Caco-2 (cell line): ENCODE measurements at regions not wholly inside any gene's neighbourhood (a gene's known extent, or its start where the extent isn't known, plus 50 kb on each side); places are given as distances from the start of the nearest gene placed in this dataset.

ENCODE experiments used
- BruUV-seq: library from RNA; stranded (reverse); fragments of 400-500 nt; replicated peaks from 2 replicates; lab custom pipeline; 2021; lab: Mats Ljungman, UMichigan
- CTCF ChIA-PET: fragments of 300-600 bp; sonication (Branson Sonifier 250); formaldehyde crosslinking; loops from one replicate; lab custom pipeline; 2022; ENCODE audit warnings: antibody characterized with exemption; lab: Charles Lee
- POLR2A ChIA-PET: fragments of 300-600 bp; sonication (Branson Sonifier 250); formaldehyde crosslinking; loops from one replicate; lab custom pipeline; 2022; ENCODE audit warnings: antibody characterized with exemption; lab: Charles Lee
- DNase-seq, 2 experiments: peaks; one replicate each; pipeline versions ENCODE4 v3.0.0 to v3.0.0-alpha.2; 2020 to 2022
- H3K27me3 ChIP-seq: replicated peaks from 2 replicates; pipeline ENCODE4 v1.6.0; 2011; ENCODE audit warnings: low read length; ENCODE audit not compliant: control insufficient read depth, insufficient read depth
- H3K36me3 ChIP-seq: 2 replicates; pipeline ENCODE4 v1.5.1; 2011; ENCODE audit warnings: low read length; ENCODE audit not compliant: control insufficient read depth, insufficient read depth
- H3K4me1 ChIP-seq: fragments of 250-450 bp; sonication (Bioruptor Pico); 2 replicates; pipeline ENCODE4 v1.5.1; 2020; ENCODE audit warnings: mild to moderate bottlenecking
- H3K4me3 ChIP-seq: 2 replicates; pipeline ENCODE4 v1.5.1; 2011; ENCODE audit warnings: low read depth, mild to moderate bottlenecking, control low read depth, low read length
- H3K9me3 ChIP-seq: fragments of 250-450 bp; sonication (Bioruptor Pico); 2 replicates; pipeline ENCODE4 v1.5.1; 2020; ENCODE audit warnings: mild to moderate bottlenecking, moderate library complexity
- H3K27ac Mint-ChIP-seq: one replicate; pipeline ENCODE4 v1.8.0; 2022; ENCODE audit warnings: mixed read lengths; ENCODE audit not compliant: unreplicated experiment
- H3K27me3 Mint-ChIP-seq: one replicate; pipeline ENCODE4 v1.8.0; 2022; ENCODE audit warnings: mixed read lengths; ENCODE audit not compliant: insufficient read depth, unreplicated experiment
- H3K36me3 Mint-ChIP-seq: one replicate; pipeline ENCODE4 v1.8.0; 2022; ENCODE audit warnings: mild to moderate bottlenecking, mixed read lengths; ENCODE audit not compliant: insufficient read depth, unreplicated experiment
- H3K4me1 Mint-ChIP-seq: one replicate; pipeline ENCODE4 v1.8.0; 2022; ENCODE audit warnings: low read depth, mixed read lengths; ENCODE audit not compliant: unreplicated experiment
- H3K4me3 Mint-ChIP-seq: one replicate; pipeline ENCODE4 v1.8.0; 2022; ENCODE audit warnings: mild to moderate bottlenecking, moderate library complexity, mixed read lengths; ENCODE audit not compliant: unreplicated experiment
- H3K9me3 Mint-ChIP-seq: one replicate; pipeline ENCODE4 v1.8.0; 2022; ENCODE audit warnings: mixed read lengths; ENCODE audit not compliant: unreplicated experiment
- intact Hi-C: fragments of 100-400 bp; cut with micrococcal nuclease; formaldehyde crosslinking; loops from one replicate; pipeline ENCODE4 v1.10.0; 2022; ENCODE audit not compliant: unreplicated experiment
- TF ChIP-seq, protein P1 (sequence below), 2 experiments: fragments of 200-600 bp in 1 of 2; IDR thresholded peaks; 1 replicate in 1 of 2; 2 replicates in 1 of 2; pipeline versions ENCODE4 v1.5.1 to v1.8.0; 2011 to 2022; ENCODE audit warnings: antibody characterized with exemption in 1 of 2, control low read depth in 1 of 2, inconsistent platforms in 1 of 2, low read depth in 1 of 2, low read length in 1 of 2, mild to moderate bottlenecking in 1 of 2, moderate library complexity in 1 of 2; ENCODE audit not compliant: insufficient read depth in 1 of 2, severe bottlenecking in 1 of 2, unreplicated experiment in 1 of 2

DNA sequence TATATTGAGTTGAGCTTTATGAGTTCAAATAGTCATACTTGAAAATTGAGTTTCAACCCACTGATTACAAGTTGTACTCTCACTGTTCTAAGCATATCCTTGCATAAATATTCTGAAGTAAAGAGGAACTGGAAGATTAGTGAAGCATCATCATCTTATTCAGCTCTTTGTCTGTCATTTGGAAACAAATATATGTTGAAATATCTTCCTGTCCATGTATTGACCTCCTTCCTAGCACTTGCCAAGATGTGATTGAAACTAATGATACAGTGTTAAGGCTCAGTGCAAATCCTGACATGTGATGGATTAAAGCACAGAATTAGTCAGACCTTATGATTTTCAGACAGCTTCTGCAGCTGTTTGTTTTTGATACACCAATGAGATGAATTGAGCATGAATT, 434.3 kb downstream of the TBC1D32 start:
- Mint-ChIP-seq H3K4me1 (no peaks in the 10 kb centered on the region), H3K36me3 (no peaks in the 10 kb centered on the region), H3K4me3 (no peak overlapping the region), H3K9me3 (no peaks in the 10 kb centered on the region), H3K27ac (no peak overlapping the region), H3K27me3 (no peaks in the 10 kb centered on the region)
- TF ChIP-seq, protein P1, sequence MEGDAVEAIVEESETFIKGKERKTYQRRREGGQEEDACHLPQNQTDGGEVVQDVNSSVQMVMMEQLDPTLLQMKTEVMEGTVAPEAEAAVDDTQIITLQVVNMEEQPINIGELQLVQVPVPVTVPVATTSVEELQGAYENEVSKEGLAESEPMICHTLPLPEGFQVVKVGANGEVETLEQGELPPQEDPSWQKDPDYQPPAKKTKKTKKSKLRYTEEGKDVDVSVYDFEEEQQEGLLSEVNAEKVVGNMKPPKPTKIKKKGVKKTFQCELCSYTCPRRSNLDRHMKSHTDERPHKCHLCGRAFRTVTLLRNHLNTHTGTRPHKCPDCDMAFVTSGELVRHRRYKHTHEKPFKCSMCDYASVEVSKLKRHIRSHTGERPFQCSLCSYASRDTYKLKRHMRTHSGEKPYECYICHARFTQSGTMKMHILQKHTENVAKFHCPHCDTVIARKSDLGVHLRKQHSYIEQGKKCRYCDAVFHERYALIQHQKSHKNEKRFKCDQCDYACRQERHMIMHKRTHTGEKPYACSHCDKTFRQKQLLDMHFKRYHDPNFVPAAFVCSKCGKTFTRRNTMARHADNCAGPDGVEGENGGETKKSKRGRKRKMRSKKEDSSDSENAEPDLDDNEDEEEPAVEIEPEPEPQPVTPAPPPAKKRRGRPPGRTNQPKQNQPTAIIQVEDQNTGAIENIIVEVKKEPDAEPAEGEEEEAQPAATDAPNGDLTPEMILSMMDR (IDR thresholded peaks at IDR 0.05; ENCODE audit: insufficient read depth in 1 of 2, low read depth in 1 of 2, low read length in 1 of 2, severe bottlenecking in 1 of 2, unreplicated experiment in 1 of 2), result no peak
- intact Hi-C loops, result no loop called here
- peaks cover 16% of the 10 kb centered on the region; the same call in 1 of the 2 replicates for H3K4me1 ChIP-seq
- H3K27me3 ChIP-seq, result no peaks in the 10 kb centered on the region
- no peak overlapping the region for H3K4me3 ChIP-seq
- no peaks in the 10 kb centered on the region for H3K9me3 ChIP-seq
- no TSS peak for BruUV-seq
- ChIA-PET CTCF (no interaction called here), POLR2A (no interaction called here)
- no peak for DNase-seq
- no peaks in the 10 kb centered on the region for H3K36me3 ChIP-seq

DNA sequence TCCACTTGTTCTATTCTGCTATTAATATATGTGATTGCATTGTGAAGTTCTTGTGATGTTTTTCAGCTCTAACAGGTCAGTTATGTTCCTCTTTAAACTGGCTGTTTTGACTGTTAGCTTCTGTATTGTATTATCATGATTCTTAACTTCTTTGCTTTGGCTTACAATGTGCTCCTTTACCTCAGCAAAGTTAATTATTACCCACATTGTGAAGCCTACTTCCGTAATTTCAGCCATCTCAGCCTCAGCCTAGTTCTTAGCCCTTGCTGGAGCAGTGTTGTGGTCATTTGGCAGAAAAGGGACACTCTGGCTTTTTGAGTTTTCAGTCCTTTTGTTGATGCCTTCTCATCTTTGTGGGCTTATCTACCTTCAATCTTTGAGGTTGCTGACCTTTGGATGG, 440.2 kb downstream of the TBC1D32 start:
- DNase-seq, result no peak
- peaks cover 19% of the 10 kb centered on the region for H3K9me3 Mint-ChIP-seq
- Histone ChIP-seq H3K4me1 (no peaks in the 10 kb centered on the region), H3K27me3 (no peaks in the 10 kb centered on the region), H3K9me3 (0 out of 2 replicates have a peak, but pooled peaks cover 4% of the 10 kb centered on the region), H3K4me3 (no peak overlapping the region), H3K36me3 (no peaks in the 10 kb centered on the region)
- no peak overlapping the region for H3K27ac Mint-ChIP-seq
- ChIA-PET POLR2A (no interaction called here), CTCF (no interaction called here)
- TF ChIP-seq, protein P1 (IDR thresholded peaks at IDR 0.05; ENCODE audit: insufficient read depth in 1 of 2, low read depth in 1 of 2, low read length in 1 of 2, severe bottlenecking in 1 of 2, unreplicated experiment in 1 of 2), result no peak
- no peaks in the 10 kb centered on the region for H3K27me3 Mint-ChIP-seq
- peaks cover 6% of the 10 kb centered on the region for H3K36me3 Mint-ChIP-seq
- H3K4me1 Mint-ChIP-seq, result peaks cover 9% of the 10 kb centered on the region
- H3K4me3 Mint-ChIP-seq, result no peak overlapping the region
- no TSS peak for BruUV-seq
- intact Hi-C loops, result no loop called here

DNA sequence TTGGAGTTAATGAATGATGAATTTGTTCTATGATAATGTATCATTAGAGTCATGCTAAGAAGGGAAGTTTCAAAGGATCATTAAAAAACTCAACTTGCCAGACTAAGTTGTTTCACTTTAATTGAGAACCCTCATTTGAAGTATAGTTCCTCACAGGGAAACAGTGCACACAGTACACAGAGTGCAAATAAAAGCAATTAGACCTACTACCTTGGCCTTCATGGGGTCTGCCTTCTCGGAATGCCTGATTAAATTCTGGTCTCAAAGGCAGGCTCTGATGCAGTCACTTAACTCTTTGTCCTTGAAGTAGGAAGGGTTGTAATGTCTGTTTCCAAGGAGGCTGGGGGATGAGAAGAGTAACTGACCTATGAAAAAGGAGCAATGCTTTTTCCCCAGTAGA, 457.3 kb downstream of the TBC1D32 start:
- no peak overlapping the region for H3K4me3 Mint-ChIP-seq

More for the DNA sequence above, 457.3 kb downstream of the TBC1D32 start:
- Mint-ChIP-seq H3K27me3 (peaks cover 3% of the 10 kb centered on the region), H3K36me3 (no peaks in the 10 kb centered on the region), H3K9me3 (peaks cover 10% of the 10 kb centered on the region), H3K4me1 (no peaks in the 10 kb centered on the region), H3K27ac (no peak overlapping the region)
- intact Hi-C loops, result no loop called here
- no peaks in the 10 kb centered on the region for H3K27me3 ChIP-seq
- H3K4me3 ChIP-seq, result no peak overlapping the region
- no peaks in the 10 kb centered on the region for H3K36me3 ChIP-seq
- no peak for DNase-seq
- TF ChIP-seq, protein P1 (IDR thresholded peaks at IDR 0.05; ENCODE audit: insufficient read depth in 1 of 2, low read depth in 1 of 2, low read length in 1 of 2, severe bottlenecking in 1 of 2, unreplicated experiment in 1 of 2), result no peak
- no peaks in the 10 kb centered on the region for H3K4me1 ChIP-seq
- H3K9me3 ChIP-seq, result no peaks in the 10 kb centered on the region
- CTCF ChIA-PET, result no interaction called here
- BruUV-seq, result no TSS peak
- POLR2A ChIA-PET, result no interaction called here
